ENCODE measurements at regions not wholly inside any gene's neighbourhood (a gene's known extent, or its start where the extent isn't known, plus 50 kb on each side); places are given as distances from the start of the nearest gene placed in this dataset.
"Not testable (repeated sequence)": the region's sequence is repeated elsewhere in the genome, so short reads cannot be mapped to it uniquely, and the experiment has no call there.

DNA sequence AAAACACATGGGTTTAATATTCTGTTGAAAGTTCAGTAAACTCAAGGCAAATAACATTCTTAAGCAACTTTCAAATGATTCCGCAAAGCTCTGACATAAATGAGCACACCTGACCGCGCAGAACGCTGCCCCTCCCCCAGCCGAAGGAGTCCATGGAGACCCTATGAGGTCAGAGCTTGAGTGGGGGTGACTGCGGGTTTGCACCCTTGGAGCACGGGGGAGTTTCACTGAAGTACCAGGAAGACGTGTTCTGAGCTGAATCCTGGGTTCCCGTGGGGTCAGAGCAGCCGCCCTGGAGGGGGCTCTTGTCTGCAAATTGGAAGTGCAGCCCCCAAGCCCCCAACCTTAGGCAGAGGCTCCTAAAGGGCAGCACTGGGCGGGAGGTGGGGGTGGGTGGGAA lies 324.1 kb upstream of the SFSWAP start:
- no peak overlapping the region for H3K4me3 ChIP-seq
- H3K9ac ChIP-seq: no peak overlapping the region
- H3K4me2 ChIP-seq: peak overlapping the region; percentile 83
- H3K4me1 ChIP-seq: peaks cover 21% of the 10 kb centered on the region
- no peaks in the 10 kb centered on the region for H3K36me3 ChIP-seq
- H3K27ac ChIP-seq: no peak overlapping the region
- H3K9me3 ChIP-seq: no peaks in the 10 kb centered on the region
- H3K27me3 ChIP-seq: no peaks in the 10 kb centered on the region
- no peak for TF ChIP-seq Cebpa-rat (IDR thresholded peaks at IDR 0.05)
- no peaks in the 10 kb centered on the region for H4K20me1 ChIP-seq

DNA sequence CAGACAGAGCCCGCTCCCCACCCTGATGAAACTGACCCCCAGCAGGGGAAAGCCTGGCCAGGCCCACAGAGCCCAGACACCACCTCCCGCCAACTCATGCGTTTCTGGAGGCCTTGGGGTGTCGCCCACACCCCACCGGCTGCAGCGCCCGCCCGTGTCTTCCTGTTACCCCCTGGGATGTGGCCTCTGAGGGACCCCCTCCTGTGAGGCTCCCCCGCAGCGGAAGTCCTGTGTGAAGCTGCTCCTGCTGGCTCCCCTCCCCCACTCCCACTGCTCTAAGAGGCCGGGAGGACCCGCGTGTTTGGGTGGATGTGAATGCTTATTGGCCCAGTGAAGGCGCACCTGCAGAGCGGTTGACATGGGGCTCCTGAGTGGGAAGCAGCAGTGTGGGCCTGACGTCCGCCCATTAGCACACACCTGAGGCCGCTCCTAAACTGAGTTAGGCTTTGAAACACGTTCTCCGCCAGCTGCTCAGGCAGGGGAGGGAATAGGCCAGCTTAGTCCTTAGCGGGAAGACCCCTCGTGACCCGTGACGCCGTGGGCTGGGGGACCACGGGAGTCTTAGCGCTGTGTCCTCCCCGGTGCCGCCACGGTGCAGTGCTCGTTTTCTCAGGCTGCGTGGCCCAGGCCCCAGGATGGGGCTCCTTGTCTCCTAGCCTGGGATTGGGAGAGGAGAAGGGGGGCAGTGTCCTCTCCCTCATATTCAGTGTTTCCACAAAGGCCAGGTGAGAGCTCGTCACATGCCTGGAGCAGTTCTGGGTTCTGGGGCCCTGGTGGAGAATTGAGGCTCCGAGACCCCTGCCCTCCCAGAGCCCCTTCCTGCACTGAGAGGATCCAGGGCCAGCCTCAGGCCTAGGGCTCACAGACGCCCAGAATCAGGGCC lies 323.4 kb upstream of the SFSWAP start:
- Histone ChIP-seq H3K4me1 (peaks cover 21% of the 10 kb centered on the region), H3K27ac (0 out of 2 replicates have a peak overlapping the region, but pooled peaks have one; percentile 6), H3K36me3 (no peaks in the 10 kb centered on the region), H3K4me2 (peak overlapping the region; percentile 83), H3K9me3 (no peaks in the 10 kb centered on the region), H3K27me3 (no peaks in the 10 kb centered on the region), H3K9ac (peak overlapping the region; percentile 34; the same call in 1 of the 2 replicates), H3K4me3 (no peak overlapping the region), H4K20me1 (no peaks in the 10 kb centered on the region)
- no peak for TF ChIP-seq Cebpa-rat (IDR thresholded peaks at IDR 0.05)

DNA sequence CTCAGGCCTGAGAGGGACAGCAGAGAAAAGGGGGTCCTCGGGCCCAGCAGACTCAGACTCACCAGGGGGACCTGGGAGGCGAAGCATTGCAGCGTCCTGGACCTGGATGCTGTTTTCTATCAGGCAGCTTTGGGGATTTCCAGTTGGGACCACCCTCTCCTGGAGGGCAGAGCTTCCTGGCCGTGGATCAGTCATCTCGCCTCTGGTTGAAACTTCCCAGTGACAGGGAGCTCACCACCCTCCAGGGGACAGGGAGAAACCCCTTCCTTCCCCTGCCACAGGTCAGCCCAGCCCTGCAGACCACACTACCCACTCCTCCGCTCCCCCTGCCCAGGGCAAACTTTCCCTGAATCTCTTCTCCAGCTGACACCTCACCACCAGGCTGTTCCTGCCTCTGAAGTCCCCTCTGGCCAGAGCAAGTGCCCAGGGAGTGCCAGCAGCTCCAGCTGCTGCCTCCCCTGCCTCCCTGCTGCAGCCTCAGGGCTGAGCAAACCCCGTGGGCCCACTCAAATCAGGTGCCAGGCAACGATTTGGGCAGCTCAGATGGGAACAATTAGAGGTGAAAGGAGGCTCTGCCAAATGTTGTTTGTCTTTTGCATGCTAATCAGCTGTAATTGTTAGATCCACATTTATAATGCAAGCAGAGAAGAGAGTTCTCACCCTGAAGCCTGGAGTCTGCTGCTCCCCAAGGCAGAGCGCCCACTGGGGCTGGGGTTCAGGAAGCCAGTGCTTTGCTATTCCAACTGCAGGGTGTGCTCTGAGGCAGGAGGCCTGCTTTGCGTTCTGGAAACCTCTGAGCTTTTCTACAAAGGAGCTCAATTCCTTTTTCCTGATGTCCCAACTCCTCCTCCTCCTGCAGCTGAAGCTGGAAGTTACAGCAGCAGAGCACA lies 322.5 kb upstream of the SFSWAP start:
- peaks cover 21% of the 10 kb centered on the region for H3K4me1 ChIP-seq
- not testable (repeated sequence) for H3K36me3 ChIP-seq, H4K20me1 ChIP-seq, H3K9me3 ChIP-seq, H3K4me3 ChIP-seq, H3K27ac ChIP-seq, H3K9ac ChIP-seq, H3K27me3 ChIP-seq
- peak overlapping the region; percentile 83 for H3K4me2 ChIP-seq

DNA sequence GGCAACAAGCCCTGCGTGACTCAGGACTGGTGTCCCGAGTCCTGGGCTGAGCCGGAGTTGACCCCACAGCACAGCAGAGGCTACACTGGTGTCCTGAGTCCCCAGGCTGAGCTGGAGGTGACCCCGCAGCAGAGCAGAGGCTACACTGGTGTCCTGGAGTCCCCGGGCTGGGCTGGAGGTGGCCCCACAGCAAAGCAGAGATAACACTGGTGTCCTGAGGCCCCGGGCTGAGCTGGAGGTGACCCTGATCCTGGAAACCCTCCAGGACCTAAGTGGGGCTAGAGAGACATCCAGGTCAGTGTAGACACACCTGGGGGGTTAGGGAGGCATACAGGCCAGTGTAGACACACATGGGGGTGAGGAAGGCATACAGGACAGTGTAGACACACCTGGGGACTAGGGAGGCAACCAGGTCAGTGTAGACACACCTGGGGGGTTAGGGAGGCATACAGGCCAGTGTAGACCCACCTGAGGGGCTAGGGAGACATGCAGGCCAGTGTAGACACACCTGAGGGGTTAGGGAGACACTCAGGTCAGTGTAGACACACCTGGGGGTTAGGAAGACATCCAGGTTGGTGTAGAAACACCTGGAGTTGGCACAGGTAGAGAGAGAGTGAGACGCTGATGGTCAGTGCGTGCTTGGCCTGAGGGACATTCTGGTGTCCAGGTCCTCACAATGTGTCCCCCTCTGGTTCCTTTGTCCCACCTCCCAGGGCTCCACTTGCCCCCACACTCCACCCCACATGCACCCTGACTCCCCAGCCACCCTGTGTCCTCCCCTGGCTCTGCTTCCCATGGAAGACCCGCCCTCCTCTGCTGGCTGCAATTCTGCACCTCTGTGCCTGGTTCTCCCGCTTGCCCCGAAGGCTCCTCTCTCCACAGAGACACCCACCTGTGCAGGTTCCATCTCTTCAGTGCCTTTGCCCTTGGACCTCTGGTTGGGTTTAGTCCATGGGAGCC lies 321.6 kb upstream of the SFSWAP start:
- H3K4me2 ChIP-seq: no peak overlapping the region
- no peak overlapping the region for H3K4me3 ChIP-seq
- no peak overlapping the region for H3K9ac ChIP-seq
- H3K27me3 ChIP-seq: no peaks in the 10 kb centered on the region
- H3K9me3 ChIP-seq: no peaks in the 10 kb centered on the region
- H3K36me3 ChIP-seq: no peaks in the 10 kb centered on the region
- no peaks in the 10 kb centered on the region for H4K20me1 ChIP-seq
- TF ChIP-seq Cebpa-rat (IDR thresholded peaks at IDR 0.05): no peak
- H3K27ac ChIP-seq: no peak overlapping the region
- H3K4me1 ChIP-seq: peaks cover 21% of the 10 kb centered on the region

DNA sequence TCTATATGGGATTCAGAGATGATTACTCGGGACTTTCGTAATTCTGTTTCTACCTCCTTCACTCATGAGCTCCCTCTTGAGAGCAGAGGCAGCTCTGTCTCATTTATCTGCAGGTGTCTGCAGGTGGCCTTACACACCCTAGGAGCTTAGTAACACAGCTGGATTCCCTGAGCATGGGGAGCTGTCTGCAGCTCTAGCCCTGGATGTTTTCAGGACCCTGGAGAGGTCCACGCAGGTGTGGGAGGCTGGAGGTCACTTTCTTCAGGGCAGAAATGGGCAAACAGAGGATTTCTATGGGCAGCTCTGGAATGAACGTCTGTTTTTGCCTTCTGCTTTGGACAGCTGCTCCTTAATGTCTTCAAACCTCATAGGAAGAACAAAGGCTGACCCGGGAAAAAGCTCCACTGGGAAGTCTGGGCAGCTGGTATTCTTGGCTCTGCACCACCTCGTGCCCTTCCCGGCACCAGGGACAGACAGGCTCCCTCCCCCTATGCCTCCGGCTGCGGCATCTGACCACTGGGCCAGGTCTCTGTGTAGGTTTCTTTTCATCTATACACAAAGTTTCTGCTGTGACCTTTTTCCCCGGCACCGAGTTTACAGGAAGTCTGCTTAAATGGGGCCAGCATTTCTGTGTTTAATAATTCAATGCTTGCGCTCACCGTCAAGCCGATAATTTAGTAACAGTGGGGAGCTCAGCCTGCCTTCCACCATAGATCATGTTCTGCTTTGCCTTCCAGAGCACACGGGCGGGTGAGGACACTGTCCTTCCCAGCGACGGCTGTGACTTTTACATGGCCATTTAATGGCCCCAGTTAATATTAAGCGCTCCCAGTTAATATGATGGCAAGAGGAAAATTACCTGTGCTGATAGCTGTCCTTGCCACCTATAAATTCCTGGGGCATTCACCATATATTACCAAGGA lies 320.2 kb upstream of the SFSWAP start:
- Histone ChIP-seq H3K4me1 (peaks cover 21% of the 10 kb centered on the region), H3K27ac (no peak overlapping the region), H3K9ac (no peak overlapping the region), H4K20me1 (no peaks in the 10 kb centered on the region), H3K4me3 (no peak overlapping the region), H3K9me3 (no peaks in the 10 kb centered on the region), H3K27me3 (no peaks in the 10 kb centered on the region), H3K36me3 (no peaks in the 10 kb centered on the region), H3K4me2 (no peak overlapping the region)
- no peak for TF ChIP-seq Cebpa-rat (IDR thresholded peaks at IDR 0.05)

DNA sequence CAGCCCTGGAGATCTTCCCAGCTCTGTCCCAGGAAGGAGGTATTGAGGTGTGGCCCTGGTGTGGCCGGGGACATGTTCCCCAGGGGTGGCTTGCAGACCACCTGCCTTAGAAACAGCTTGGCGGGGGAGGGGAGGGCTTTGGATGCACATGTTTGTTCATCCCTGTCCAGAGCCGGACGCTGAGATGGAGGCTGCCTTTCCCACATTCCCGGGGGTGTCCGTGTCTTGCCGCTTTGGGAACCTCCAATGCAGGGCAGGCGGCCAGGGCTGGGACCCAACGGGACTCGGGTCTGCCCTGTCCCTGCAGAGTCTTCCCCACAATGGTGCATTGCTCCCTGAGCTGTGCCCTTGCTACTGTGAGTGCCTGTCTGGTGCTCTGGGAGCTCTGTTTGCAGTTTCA lies 319.5 kb upstream of the SFSWAP start:
- Histone ChIP-seq H3K27ac (no peak overlapping the region), H3K9ac (no peak overlapping the region), H3K27me3 (no peaks in the 10 kb centered on the region), H3K4me3 (no peak overlapping the region), H3K36me3 (no peaks in the 10 kb centered on the region), H3K4me2 (no peak overlapping the region), H3K9me3 (peaks cover 6% of the 10 kb centered on the region), H3K4me1 (peaks cover 21% of the 10 kb centered on the region), H4K20me1 (no peaks in the 10 kb centered on the region)
- no peak for TF ChIP-seq Cebpa-rat (IDR thresholded peaks at IDR 0.05)

DNA sequence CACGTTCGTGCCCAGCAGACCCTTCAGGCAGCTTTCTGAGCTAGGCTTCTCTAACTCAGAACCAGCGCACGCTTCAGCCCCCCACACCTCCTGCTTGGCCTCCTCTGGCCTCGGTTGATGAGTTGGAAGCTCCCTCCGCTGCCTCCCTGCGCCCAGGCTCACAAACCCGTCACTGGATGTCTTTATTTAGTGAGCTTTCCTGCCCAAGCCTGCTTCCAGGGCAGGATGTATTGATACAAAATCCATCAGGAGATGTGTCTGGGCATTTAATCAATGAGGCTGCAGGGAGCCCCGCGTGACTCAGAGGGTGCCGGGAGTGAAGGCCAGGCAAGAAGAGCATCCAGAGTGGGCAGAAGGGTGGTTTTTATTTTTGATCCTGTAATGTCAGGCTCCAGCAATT lies 316.1 kb upstream of the SFSWAP start:
- H3K27ac ChIP-seq, H3K4me2 ChIP-seq: not testable (repeated sequence)
- peaks cover 37% of the 10 kb centered on the region for H3K9me3 ChIP-seq

DNA sequence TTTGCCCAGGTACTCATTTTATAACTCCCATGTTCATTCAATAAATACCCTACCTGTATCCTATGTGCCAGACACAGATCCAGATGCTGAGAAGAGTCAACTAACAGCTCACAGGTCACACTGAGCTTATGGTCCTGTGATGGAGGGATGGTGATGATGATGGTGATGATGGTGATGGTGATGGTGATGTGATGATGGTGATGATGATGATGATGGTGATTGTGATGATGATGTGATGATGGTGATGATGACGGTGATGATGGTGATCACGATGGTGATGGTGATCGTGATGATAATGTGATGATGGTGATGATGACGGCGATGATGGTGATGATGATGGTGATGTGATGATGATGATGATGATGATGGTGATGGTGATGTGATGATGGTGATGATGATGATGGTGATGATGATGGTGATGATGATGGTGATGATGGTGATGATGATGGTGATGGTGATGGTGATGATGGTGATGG lies 315.6 kb upstream of the SFSWAP start:
- not testable (repeated sequence) for H3K9ac ChIP-seq, H3K4me3 ChIP-seq, H3K4me2 ChIP-seq, H3K27me3 ChIP-seq, H3K4me1 ChIP-seq, H3K27ac ChIP-seq, H3K36me3 ChIP-seq, H4K20me1 ChIP-seq
- peaks cover 37% of the 10 kb centered on the region for H3K9me3 ChIP-seq

More for the DNA sequence above, 316.1 kb upstream of the SFSWAP start:
- not testable (repeated sequence) for H3K9ac ChIP-seq, H4K20me1 ChIP-seq, H3K36me3 ChIP-seq, H3K4me3 ChIP-seq, H3K4me1 ChIP-seq, H3K27me3 ChIP-seq

Measured in BLaER1 (cell line).